OCI-LY1 (cell line): ENCODE measurements at regions not wholly inside any gene's neighbourhood (a gene's known extent, or its start where the extent isn't known, plus 50 kb on each side); places are given as distances from the start of the nearest gene placed in this dataset.

Experiments used
- CTCF ChIP-seq: fragments of 200-600 bp; sonication (generic), shearing (Covaris generic); IDR thresholded peaks from 2 replicates; pipeline ENCODE4 v1.5.1; 2017; ENCODE audit warnings: mild to moderate bottlenecking, antibody characterized with exemption, low read length, moderate library complexity, mixed read lengths
- EZH2 ChIP-seq: fragments of 200-600 bp; sonication (generic), shearing (Covaris generic); IDR thresholded peaks from 2 replicates; pipeline ENCODE4 v1.8.0; 2017; ENCODE audit warnings: borderline replicate concordance, mixed run types, mild to moderate bottlenecking, antibody characterized with exemption, low read length, moderate library complexity, mixed read lengths

- TF ChIP-seq CTCF (no peak), EZH2 (no peak)
These were observed 211.2 kb downstream of the GBA3 start for GRCh38 chr4:22903913-22904312.
